ENCODE measurements at regions not wholly inside any gene's neighbourhood (a gene's known extent, or its start where the extent isn't known, plus 50 kb on each side); places are given as distances from the start of the nearest gene placed in this dataset.
"Not testable (repeated sequence)": the region's sequence is repeated elsewhere in the genome, so short reads cannot be mapped to it uniquely, and the experiment has no call there.

GRCh38 chr15:36007699-36008098 is 461.7 kb upstream of the DPH6 start:
- DNase-seq: no peak

GRCh38 chr15:36008719-36009118 is 462.8 kb upstream of the DPH6 start:
- no peak for DNase-seq

GRCh38 chr15:36024031-36024688 is 478.2 kb upstream of the DPH6 start:
- no peak for DNase-seq

DNA sequence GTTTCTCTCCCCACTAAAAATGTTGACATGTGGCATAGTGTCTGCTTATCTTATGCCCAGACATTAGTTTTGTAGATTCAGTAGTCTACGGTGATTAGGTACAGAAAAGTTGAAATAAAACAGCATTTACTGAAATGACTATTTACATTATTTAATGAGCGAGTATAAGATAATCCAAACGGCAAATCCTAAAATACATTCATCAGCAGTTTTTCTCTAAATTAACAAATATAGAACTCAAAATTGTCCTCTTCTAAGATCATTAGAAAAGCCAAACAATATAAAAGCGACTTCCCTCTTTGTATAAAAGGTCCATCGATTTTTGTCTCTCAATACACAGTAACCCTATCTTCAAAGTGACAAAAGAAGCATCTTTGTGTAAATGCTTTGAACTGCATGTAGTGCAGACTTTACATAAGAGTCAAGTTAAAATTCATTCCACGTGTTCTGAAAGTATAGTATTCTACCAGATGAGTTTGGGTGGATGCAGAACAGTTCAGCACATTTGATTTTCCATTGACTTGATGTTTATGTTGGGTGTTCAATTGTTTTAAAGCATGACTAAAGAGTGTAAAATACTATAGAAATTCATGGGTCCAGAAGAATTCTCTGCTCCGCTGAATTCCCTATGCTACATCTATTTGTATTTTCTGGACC is 480.8 kb upstream of the DPH6 start:
- no peak for DNase-seq

GRCh38 chr15:36029606-36030210 is 483.7 kb upstream of the DPH6 start:
- no peak for DNase-seq

GRCh38 chr15:36039996-36040572 is 494.1 kb upstream of the DPH6 start:
- DNase-seq: no peak

GRCh38 chr15:36047018-36047716 is 501.2 kb upstream of the DPH6 start:
- DNase-seq: not testable (repeated sequence)

DNA sequence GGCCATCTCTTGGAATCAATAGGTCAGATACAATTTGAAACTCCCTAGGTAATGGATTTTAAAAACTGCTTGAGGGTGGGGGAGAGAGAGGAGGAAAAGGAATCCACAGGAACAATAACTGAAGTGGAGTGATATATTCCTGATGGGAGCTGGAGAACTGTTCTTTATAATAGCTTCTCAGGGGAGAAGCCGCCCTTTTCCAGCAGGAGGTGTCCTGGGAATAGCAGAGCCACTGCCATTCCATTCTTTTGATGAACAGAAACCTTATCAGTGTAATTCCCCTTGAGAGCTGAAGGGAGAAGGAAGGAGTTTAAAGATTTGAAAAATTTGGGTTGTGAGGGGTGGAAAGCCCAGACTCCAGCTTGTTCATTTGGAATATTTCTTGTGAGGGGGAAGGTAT is 504.9 kb upstream of the DPH6 start:
- no peak for DNase-seq

GRCh38 chr15:36052641-36053040 is 506.7 kb upstream of the DPH6 start:
- not testable (repeated sequence) for DNase-seq

- DNase-seq: no peak
Observed at GRCh38 chr15:36053746-36054145, 507.8 kb upstream of the DPH6 start.

GRCh38 chr15:36059596-36059995 is 513.6 kb upstream of the DPH6 start:
- no peak for DNase-seq

- DNase-seq: no peak
Observed at GRCh38 chr15:36062357-36062756, 516.4 kb upstream of the DPH6 start.

GRCh38 chr15:36066757-36067156 is 512.7 kb upstream of the CDIN1 start:
- DNase-seq: no peak

DNA sequence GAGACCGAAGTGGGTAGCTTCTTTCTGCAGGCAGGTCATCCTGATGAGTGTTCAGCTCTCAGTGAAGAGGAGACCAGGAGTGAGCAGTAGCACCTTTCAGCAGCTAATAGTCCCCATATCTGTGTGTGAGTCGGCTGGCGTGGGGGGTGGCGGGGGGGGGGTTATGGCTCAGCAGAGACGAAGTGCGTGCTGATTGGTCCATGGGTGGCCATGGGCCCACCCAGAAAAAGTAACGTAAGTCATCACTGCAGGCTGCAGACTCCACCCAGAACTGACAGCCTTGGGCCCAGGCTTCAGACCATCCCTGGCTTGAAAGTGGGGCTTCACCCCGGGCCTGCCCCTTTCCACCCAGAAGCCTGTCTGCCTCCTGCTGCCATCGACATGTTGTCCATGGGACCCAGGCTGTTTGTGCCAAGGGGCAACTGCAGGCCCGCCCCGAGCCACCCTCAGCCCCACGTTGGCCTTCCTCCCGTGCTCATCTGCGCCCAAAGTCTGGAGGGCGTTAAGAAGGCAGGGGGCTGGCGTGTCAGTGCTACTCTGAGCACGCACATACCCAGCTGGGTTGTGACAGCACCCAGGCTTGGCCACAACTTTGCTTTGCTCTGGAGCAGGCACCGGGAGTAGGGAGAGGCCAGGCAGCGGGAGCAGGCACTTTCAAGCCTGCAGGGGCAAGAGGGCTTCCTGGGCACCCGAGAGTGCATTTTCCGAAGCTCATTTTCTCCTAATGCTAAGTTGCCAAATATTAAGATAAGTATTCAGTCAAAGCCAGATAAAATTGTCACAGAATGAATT is 511.7 kb upstream of the CDIN1 start:
- DNase-seq: no peak

- DNase-seq: no peak
Observed at GRCh38 chr15:36075333-36075732, 504.1 kb upstream of the CDIN1 start.

DNA sequence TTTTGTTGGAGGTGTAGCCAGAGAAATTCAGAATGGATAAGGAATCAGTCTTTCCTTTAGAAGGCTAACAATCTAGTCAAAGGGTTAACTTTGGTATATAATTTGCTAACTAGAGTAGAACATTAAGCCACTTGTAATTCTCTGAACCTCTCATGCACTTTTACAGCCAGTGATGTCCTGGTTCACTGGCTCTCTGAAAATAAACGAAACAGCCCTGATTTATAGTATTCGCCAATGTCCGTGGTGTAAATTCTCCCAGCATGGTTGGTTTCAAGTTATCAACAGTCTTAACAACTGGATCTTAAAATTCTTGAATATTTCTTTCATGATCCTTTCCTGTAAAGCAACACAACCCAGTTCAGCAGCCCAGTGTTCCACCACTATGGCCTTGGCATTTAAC is 500.4 kb upstream of the CDIN1 start:
- no peak for DNase-seq

DNA sequence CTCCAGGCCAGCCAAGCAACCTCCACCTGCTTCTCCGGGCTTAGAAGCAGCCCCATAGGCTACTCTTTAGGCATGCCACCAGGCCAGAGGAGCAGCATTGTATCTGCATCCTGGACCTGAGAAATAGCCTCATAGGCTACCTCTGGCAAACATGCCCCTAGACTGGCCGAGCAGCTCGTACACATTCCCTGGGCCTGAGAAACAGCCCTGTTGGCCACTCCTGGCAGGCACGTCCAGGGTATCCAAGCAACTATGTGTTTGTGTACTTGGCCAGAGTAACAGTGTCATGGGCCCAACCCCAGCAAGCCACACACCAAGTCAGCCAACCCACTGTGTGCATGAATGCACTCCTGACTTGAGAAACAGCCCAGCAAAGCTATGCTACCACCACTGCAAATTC is 498.7 kb upstream of the CDIN1 start:
- no peak for DNase-seq

DNA sequence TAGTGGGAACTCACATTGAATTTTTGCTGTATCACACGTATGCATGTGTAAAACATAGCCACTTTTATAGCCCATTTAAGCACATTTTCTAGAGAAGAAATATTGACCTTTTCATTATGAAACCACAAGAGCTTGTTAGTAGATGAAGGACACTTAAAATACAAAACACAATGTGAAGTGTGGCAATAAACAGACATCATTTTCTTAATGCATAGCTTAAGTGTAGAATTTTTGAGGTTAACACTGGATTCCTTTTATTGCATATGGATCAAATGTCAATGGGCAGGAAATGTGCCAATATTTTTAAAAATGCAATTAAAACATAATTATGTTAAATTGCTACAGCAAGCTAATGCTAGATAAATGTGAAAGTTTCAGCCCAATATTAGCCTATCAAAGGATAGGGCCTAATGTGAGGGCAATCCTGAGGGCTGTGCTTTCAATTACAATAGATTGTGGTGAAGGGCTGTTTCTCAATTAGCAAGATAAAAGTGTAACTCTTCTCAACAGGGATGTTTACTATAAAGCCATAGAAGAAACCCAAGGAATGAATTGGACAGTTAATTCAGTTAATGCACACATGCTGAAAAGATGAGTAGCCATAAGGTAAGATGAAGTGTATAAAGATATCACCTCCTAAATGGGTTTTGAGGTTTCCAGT is 489.0 kb upstream of the CDIN1 start:
- DNase-seq: no peak

DNA sequence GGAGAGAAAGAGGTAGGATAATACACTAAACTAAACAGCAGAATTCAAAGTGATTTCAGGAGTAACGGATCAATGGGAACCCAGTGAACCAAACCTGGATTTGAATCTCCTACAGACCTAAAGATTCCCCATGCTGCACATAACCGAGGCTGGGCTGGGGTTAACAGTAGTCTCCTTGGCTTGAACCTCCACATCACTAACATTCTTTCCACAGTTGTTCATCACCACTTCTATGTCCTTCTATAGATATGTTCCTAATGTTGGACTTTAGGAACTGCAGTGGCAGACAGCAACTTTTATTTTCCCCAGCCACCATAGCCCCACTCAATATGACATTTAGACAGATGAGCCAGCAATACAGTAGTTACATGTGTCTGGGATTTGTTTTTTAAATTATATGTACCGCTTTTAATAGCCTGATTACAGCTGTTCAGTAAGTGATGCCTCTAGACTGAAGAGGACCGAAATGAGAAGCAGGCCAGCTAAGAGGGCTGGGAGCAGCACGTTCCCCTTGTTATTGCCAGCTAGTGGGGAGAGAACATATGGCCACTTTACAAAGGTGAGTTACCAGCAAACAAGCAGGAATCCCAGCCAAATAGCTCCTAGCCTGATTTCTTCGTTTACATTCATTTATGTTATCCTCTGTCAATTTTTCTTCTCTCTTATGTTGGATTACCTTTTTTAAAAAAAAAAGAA is 472.6 kb upstream of the CDIN1 start:
- no peak for DNase-seq

GRCh38 chr15:36108541-36108940 is 470.9 kb upstream of the CDIN1 start:
- no peak for DNase-seq

DNA sequence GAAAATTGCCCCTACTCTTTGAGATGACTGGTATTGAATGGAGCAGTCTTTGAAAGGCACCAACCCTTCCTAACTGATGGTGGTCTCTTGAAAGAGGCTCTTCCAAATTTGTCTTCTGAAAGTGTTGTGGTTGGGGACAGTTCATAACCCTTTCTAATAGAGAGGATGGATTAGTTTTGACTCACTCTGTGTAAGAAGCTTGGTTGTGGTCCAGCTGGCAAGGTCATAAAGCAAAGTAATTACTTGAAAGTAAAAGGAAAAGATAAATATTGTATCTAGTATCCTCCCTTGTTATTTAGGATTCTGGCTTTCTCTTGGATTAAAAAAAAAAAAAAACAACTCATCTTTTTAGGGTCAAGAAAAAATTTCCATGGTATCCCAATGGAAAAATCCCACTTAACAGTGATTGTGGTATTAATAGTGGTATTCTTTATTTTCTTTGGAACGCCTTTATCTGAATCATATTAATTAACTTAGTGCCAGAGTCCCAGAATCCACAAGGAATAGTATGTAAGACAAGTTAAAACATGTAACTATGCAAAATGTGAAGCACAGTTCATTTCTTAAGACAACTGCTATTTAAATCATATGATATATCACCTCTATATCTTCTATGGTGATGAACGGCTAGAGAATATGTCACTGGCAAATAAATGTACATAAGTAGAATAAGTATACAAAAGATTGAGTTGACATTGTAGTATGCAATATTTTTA is 469.3 kb upstream of the CDIN1 start:
- DNase-seq: no peak
